Lower lobe of right lung (tissue), 2 donors: ENCODE measurements at regions not wholly inside any gene's neighbourhood (a gene's known extent, or its start where the extent isn't known, plus 50 kb on each side); places are given as distances from the start of the nearest gene placed in this dataset.
"Not testable (repeated sequence)": the region's sequence is repeated elsewhere in the genome, so short reads cannot be mapped to it uniquely, and the experiment has no call there.

Source experiments
- ATAC-seq, 2 donors: fragments of 200-7000 bp; cut with Tn5 transposase; one replicate each; pipeline ENCODE4 v1.9.1; 2020 to 2022; ENCODE audit warnings: mild to moderate bottlenecking in 2 of 2, moderate library complexity in 2 of 2
- DNase-seq: peaks from one replicate; pipeline ENCODE4 v3.0.0-alpha.2; 2020
- H3K27ac ChIP-seq: fragments of 200-600 bp; one replicate; pipeline ENCODE4 v1.8.0; 2022
- H3K27me3 ChIP-seq: fragments of 200-600 bp; one replicate; pipeline ENCODE4 v1.8.0; 2022; ENCODE audit warnings: low read depth
- H3K36me3 ChIP-seq: fragments of 200-600 bp; one replicate; pipeline ENCODE4 v1.8.0; 2022; ENCODE audit warnings: mild to moderate bottlenecking
- H3K4me1 ChIP-seq: fragments of 200-600 bp; one replicate; pipeline ENCODE4 v1.8.0; 2022
- H3K4me3 ChIP-seq: fragments of 200-600 bp; one replicate; pipeline ENCODE4 v1.8.0; 2022; ENCODE audit warnings: mild to moderate bottlenecking
- H3K9me3 ChIP-seq: fragments of 200-600 bp; one replicate; pipeline ENCODE4 v1.8.0; 2022
- intact Hi-C: fragments of 100-400 bp; cut with DNase I; formaldehyde crosslinking; loops from one replicate; pipeline ENCODE4 v1.11.0; 2022
- donor health status: DM: no; HTN: yes; CAD: no; lungs with severe emphysema.

DNA sequence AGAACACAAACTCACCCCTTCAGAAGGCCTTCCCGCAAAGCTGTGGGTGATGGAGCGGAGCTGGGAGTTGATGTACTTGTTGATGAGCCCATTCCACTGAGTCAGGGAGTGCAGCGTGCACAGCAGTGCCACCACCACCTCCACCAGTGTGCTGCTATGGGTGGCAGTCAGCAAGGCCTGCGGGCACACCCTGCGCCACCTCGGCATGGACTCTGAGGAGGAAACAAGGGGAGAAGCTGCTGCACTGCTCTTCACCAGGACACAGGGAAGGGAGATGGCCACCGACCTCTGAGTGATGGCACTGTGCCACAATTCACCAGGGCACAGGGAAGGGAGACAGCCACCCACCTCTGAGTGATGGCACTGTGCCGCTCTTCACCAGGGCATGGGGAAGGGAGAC, 100.7 kb upstream of the TP53TG3D start:
- H3K4me1 ChIP-seq, H3K27me3 ChIP-seq, ATAC-seq, H3K9me3 ChIP-seq, intact Hi-C loops, H3K36me3 ChIP-seq, H3K27ac ChIP-seq, H3K4me3 ChIP-seq: not testable (repeated sequence)
- peak; percentile 16 for DNase-seq

DNA sequence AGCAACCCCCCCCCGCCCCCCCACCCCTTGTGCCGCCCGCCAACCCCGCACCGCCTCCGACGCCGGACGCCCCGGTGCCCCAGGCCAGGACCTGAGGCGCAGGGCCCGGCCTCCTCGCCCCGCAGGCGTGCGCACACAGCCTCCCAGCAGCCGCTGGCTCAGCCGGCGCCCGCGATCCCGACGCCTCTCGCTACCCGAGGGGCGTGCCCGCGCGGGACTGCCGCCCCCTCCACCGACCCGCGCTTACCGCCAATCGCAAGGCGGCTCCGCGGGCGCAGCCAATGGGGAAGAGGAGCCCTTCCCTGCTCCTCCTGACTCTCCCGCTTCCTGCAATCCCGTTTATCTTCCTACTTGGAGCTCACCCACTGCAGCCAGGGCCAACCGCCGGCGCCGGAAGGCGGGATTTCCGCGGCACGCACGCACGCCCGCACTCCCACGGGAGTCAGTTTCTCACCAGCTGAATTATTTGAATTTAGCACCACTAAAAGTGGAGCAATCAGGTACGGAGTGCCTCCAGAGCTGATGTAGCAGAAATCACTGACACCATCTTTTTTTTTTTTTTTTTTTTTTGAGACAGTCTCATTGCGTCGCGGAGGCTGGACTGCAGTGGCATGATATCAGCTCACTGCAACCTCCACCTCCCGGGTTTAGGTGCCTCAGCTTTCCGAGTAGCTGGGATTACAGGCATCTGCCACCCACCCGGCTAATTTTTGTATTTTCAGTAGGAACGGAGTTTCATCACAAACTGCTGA, 65.0 kb upstream of the TP53TG3D start:
- DNase-seq, H3K27me3 ChIP-seq, H3K4me1 ChIP-seq, H3K36me3 ChIP-seq, H3K27ac ChIP-seq, H3K9me3 ChIP-seq, H3K4me3 ChIP-seq, intact Hi-C loops: not testable (repeated sequence)
- ATAC-seq = peak; percentile 90 to 91

DNA sequence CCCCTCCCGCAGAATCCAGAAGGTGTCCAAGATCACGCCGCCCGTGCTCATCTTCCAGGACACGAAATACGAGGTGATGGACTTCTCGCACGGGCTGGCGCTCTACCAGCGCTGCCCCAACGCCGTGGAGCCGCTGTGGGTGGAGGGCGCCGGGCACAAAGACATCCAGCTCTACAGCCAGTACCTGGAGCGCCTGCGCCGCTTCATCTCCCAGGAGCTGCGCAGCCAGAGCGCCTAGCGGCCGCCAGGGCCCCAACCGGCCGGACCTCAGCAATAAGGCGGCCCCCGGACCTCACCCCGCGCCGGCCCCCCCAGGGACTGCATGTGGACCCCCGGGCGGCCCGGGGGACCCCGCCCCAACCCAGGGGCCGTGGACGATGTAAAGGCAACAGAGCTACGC, 50.5 kb upstream of the TP53TG3D start:
- H3K4me3 ChIP-seq, DNase-seq, H3K36me3 ChIP-seq, intact Hi-C loops, H3K9me3 ChIP-seq, H3K27ac ChIP-seq, H3K4me1 ChIP-seq, ATAC-seq, H3K27me3 ChIP-seq: not testable (repeated sequence)
